Raji (cell line): ENCODE measurements at regions not wholly inside any gene's neighbourhood (a gene's known extent, or its start where the extent isn't known, plus 50 kb on each side); places are given as distances from the start of the nearest gene placed in this dataset.

Experiments
- POLR2A ChIP-seq: IDR thresholded peaks from 2 replicates; pipeline ENCODE4 v1.6.1; 2011; ENCODE audit warnings: low read depth, low read length, control low read depth; ENCODE audit not compliant: insufficient read depth

DNA sequence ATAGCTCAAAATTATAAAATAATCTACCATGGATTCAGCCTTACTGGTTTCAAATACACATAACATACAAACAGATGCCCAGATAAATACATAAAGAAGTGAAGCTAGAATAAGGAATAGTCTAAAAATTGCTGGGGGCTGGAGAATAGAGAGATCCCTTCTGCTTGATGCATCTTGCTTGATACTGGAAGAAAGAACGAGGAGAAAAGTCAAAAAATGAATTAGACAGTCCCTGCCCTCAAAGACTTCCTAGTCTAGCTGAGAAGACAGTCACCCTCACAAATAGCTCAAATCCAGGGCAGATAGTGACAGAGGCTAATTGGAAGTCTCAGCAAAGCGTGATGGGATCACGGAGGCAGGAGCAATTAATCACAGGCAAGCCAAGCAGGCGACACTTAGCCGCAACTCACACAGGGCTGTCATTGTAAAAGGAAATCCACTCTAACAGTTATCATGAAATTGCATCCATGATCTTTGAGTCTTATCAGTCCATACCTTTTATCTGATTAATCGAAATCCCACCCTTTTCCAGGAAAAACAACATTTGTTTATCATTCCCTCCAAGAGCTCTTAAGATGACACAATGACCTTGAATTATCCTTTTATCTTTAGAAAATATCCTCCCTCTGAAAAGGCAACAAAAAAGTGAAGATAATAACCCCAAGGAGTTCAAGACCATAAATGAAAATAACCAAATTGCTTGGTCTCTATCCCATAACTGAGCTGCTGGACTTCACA is 59.7 kb upstream of the TIAM1 start:
- TF ChIP-seq POLR2A: no peak

DNA sequence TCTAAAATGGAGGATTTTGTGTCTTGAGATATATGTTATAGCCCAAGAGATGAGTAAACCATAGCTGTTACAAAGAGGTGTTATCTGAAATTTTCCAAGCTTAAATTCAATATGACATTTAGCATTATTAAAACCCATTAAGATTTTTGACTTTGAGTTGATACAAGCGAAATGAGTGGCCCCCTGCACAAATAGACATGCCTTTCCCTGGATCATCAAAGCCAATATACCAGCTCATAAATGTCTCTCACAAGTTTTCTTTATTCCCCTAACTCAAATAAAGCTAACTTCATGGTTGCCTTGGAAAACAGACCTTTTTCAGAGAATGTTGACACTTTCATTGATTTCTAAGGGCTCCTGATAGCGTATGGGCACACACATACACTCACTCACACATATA is 55.5 kb upstream of the TIAM1 start:
- TF ChIP-seq POLR2A: no peak

DNA sequence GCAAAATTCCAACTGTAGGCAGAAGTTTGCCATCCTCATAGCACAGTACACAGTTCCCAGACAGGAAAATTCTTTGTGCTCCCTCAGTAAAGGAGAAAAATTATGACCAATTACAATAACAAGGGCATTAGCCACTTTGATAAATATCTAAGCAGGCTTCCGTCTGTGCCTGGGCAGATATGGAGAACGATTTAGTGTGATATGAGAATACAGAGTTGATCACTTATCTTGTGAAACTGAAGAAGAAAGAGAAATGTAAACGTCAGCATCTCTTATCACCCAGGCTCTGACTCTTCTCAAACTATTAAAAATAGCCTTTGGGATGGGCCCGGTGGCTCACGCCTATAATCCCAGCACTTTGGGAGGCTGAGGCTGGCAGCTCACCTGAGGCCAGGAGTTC is 54.5 kb upstream of the TIAM1 start:
- no peak for TF ChIP-seq POLR2A

DNA sequence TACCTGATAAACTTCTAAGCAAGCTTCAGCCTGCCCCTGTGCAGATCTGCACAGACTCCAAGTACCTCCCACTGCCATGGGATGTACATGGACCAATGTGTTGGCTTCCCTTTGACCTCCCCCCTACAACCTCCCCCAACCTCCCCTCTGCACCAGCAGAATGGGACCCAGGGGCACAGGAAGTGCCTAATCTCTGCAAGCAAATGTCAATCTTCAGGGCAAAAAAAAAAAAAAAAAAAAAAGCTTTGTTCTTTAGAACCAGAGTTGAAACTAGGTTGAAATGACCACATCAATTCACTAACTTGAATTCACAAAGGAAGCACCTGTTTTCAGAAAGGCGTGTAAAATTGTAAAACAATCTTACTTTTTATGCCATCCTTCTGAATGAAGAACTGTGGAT is 53.9 kb upstream of the TIAM1 start:
- no peak for TF ChIP-seq POLR2A

DNA sequence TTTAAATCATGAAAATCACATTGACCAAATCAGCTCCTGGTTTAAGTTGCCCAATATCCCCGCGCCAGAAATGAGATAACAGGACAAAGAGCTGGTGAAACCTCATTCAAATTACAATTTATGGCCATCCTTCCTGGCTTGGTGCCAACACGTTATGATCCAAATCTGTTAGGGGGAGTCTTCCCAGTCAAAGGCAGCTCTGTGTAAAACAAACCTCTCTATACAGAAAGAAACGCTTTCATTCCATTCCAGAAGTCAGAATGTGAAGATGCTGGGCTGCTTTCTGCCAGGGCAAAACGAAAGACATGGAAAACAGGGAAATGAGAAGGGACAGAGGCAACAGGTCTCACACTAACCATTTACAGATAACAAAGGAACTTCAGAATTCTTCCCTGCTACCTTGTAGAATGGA is 53.5 kb upstream of the TIAM1 start:
- TF ChIP-seq POLR2A: no peak

DNA sequence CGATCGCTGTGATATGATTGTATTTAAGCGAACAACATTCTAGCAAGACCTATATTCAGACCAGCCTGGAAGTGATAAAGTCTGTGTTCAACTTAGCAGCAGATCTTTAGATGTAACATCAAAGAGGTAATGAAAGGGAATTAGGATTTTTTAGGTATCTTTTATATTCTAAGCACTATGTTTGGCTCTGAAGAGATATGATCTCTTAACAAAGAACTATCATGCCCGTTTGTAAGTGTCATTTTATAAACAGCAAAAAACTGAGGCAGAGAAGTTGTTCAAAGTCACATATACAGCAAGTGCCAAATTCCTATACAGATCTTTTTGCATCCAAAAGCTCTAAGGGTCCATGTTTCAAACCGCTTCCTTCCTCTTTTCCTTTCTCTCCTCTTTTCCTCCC is 53.0 kb upstream of the TIAM1 start:
- TF ChIP-seq POLR2A: no peak

DNA sequence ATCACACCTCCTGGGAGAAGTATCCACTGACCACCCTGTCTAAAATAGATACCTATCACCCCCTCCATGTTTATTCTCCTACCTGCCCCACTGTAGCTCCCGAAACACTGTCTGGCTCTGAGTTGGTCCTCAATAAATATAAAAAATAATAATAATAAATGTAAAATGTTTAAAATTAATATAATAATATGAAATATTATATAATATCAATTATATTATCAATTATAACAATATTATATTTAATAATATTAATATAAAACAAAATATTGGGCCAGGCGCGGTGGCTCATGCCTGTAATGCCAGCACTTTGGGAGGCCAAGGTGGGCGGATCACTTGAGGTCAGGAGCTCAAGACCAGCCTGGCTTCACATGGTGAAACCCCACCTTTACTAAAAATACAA is 52.3 kb upstream of the TIAM1 start:
- no peak for TF ChIP-seq POLR2A

DNA sequence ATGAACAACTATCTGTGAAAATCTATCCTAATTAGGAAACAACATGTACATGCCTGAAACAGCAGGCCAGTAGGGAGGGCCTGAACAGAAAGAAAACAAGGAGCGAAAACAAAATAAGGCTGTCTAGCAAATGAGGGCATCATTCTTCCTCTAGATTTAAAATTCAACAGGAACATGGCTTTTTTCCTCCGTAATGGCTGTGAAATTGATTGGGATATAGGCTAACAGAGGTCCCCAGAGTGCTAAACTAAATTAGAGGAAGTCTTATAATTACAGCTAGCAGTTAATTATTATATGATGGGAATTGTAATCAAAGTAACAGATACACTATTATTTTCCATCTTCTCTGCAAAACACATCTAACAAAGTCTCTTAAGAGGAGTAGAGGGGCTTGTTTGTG is 51.7 kb upstream of the TIAM1 start:
- no peak for TF ChIP-seq POLR2A

DNA sequence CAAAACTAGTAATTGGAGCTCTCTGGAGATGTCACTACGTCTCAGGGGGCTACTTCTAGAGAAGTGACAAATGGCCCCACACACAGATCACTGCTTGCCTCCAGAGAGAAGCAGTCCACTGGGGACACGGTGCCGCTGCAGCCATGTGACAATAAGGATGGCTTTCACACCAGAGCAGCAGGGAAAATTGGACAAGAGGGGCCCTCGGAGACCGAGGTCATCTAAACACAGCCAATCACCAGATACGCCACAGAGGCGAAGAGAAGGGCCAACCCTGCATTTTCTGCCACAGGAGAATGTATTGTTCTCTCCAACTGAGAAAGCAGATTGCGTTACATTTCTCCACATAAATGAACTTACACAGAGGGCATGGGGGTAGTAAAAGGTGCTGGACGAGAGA is 51.2 kb upstream of the TIAM1 start:
- TF ChIP-seq POLR2A: no peak

DNA sequence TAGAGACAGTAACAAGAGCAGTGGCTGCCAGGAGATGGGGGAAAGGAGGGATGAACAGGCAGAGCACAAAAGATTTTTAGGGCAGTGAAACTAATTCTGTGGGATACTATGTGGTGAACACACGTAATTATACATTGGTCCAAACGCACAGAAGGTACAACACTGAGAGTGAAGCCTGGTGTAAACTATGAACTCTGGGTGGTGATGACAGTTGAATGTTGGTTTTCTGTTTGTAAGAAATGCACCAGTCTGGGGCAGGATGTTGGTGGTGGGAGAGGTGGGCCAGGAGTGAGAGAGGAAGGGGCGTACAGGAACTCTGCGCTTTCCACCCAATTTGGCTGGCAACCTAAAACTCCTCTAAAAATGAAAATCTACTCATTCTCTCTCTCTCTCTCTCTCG is 50.2 kb upstream of the TIAM1 start:
- TF ChIP-seq POLR2A: no peak
